NCI-H345 (cell line): ENCODE measurements at regions not wholly inside any gene's neighbourhood (a gene's known extent, or its start where the extent isn't known, plus 50 kb on each side); places are given as distances from the start of the nearest gene placed in this dataset.
"Not testable (repeated sequence)": the region's sequence is repeated elsewhere in the genome, so short reads cannot be mapped to it uniquely, and the experiment has no call there.

Experiments
- DNase-seq: peaks from one replicate; lab custom pipeline; 2025; lab: John Stamatoyannopoulos, UW

- DNase-seq: no peak
These were observed 51.6 kb upstream of the BLTP1 start for GRCh38 chr4:122100508-122100907.

GRCh38 chr4:122099896-122100295 lies 52.2 kb upstream of the BLTP1 start:
- DNase-seq: no peak

DNA sequence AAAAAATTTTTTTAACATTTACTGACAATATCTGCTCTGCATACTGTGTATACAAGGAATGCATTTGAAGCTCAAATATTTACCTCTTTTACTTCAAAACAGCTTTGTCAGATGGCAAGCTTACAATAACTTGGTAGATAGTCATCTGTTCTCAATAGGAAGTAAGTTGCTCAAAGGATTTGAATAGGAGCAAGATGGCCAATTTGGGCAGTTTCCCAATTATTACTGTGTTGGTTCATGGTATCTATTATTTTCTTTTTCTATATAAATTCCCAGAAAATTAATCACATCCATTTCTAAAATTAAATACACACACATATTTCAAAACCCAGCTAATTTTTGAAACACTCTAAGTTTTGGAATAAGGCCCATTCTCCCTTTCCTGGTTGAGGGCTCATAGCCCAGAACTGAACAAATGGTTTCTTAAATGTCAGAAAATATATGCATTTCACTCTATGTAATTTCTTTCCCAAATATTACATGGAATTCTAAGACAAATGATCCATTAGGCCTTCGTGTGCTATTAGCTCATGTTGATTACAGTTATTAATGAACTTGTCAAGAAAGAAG lies 60.2 kb upstream of the BLTP1 start:
- no peak for DNase-seq

DNA sequence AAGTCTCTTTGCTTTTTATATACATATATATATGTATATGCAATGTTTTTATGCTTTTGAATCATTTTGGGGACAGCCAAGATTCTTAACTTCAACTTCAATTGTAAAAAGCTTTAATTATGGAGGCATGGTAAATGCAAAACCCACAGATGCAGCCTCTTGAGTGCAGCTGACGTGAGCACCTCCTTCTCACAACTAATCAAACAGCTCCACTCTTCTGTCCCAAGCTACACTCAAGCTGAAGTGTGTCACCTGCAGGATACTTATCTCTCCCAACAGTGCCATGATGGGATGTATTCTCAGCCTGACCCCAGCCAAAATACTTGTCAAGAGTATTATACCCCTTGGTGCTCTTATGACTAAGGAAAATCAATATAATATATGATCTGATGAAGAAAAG lies 60.7 kb upstream of the BLTP1 start:
- DNase-seq: no peak

GRCh38 chr4:122090989-122091388 lies 61.1 kb upstream of the BLTP1 start:
- DNase-seq: no peak

GRCh38 chr4:122086338-122087065 lies 65.6 kb upstream of the BLTP1 start:
- DNase-seq: peak; percentile 69

- DNase-seq: no peak
These were observed 68.1 kb upstream of the BLTP1 start for GRCh38 chr4:122083989-122084388.

DNA sequence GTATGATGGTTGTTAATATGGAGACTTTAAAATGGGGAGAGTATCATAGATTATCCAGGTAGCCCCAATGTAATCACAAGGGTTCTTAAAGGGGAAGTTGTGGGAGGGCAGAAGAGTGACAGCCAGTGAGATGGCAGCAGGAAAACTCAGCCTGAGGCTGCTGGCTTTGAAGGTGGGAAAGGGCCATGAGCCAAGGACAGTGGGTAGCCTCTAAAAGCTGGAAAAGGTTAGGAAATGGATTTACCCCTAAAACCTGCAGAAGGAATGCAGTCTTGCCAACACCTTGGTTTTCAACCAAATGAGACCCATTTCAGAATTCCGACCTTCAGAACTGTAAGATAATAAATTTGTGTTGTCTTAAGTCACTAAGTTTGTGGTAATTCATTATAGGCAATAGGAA lies 68.8 kb upstream of the BLTP1 start:
- DNase-seq: no peak

GRCh38 chr4:122082661-122083060 lies 69.5 kb upstream of the BLTP1 start:
- DNase-seq: no peak

DNA sequence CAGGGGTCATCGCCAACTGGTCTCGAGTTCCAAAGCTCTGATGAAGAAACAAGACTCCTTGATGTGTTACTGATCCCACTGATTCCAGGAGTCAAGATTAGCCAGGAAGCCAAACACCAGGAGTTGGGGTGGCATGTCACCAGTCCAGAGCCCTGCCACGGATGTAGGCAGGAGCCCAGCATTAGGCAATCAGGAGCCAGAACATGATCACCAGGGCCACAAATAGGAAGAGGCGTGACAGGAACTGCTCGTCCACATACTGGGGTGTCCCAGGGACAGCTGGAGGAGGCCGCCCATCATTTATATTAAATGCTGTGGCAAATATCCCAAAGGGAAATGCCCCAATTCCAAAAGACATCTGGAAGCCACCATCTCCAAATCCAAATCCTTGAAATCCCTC lies 74.5 kb upstream of the BLTP1 start:
- not testable (repeated sequence) for DNase-seq

- DNase-seq: not testable (repeated sequence)
These were observed 75.3 kb upstream of the BLTP1 start for GRCh38 chr4:122076835-122077234.

- no peak for DNase-seq
These were observed 78.5 kb upstream of the BLTP1 start for GRCh38 chr4:122073615-122074014.

- DNase-seq: no peak
These were observed 86.2 kb upstream of the BLTP1 start for GRCh38 chr4:122065915-122066314.

DNA sequence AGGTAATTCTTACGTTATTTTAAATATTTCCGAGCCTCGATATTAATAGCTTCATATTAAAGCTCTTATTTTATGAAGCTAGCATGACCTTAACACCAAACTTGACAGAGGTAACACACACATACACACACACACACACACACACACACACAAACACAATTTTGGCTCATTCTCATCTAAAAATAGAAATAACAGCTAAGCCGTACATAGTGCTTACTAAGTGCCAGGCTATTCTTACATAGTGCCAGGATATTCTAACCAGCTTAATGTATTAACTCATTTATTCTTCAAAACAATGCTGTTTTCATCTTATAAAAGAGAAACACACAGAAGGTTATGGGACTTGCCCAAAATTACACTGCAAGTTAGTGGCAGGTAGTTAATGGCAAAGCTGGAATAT lies 87.0 kb upstream of the BLTP1 start:
- no peak for DNase-seq

GRCh38 chr4:122053186-122053585 lies 98.9 kb upstream of the BLTP1 start:
- DNase-seq: no peak

GRCh38 chr4:122052677-122053076 lies 99.5 kb upstream of the BLTP1 start:
- DNase-seq: no peak

DNA sequence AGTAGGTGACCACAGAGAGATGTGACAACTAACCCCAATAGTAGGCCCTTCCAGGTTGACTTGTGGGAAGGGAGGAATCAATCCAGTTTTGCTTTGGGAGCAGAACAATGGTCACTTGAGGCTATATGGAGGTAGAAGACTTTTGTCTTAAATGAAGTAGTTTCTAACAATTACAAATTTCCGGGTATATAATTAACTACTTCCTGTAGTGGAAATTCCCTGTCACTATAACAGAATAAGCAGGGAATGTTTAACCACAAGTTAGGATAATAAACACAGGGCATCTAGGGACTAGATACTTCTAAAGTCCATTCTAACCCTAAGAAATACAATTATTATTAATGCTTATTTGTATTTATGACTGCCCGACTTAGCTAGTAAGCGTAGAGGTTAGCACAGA lies 99.0 kb upstream of the TRPC3 start:
- no peak for DNase-seq

DNA sequence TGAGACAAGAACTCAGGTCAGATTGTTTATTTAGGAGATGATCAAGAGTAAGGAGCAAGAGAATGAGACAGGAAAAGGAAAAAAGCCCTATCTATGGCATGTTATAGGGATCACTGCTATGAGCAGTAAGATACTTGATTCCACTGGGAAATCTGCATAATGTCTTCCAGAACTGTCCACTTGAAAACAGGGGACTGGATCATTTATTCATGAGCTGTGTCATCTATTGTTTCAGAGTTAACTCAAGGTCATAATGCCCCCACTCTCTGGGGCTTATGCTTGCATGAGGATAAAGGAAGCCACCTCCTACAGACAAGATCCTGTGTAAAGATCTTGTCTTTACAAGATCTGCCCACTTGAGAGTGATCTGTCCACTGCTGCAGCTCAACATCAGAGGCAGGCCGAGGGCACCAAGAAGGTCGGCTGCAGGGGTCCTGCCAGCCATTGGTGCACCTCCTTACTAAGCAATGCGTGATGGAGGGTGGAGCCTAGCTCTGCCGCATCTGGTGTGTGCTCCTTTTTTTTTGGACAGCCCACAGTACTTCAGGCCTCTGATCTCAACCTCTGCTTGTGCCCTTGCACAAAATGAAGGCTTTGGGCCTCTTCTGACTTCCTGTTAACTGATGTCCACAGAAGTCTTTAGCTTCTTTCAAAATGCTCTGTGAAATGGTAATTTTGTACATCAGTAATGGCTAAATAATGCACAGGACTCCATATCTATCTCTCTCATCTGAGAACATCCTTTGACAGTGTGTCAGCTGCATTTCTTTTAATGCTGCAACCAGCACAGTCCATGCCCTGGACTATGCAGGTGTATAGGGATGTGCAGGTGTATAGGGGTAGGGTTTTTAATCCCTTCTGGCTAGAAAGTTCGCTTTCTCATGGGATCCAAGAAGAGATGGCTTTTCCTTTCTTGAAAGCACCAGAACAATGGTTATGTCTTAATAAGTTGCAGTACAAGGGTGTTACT lies 95.9 kb upstream of the TRPC3 start:
- no peak for DNase-seq

DNA sequence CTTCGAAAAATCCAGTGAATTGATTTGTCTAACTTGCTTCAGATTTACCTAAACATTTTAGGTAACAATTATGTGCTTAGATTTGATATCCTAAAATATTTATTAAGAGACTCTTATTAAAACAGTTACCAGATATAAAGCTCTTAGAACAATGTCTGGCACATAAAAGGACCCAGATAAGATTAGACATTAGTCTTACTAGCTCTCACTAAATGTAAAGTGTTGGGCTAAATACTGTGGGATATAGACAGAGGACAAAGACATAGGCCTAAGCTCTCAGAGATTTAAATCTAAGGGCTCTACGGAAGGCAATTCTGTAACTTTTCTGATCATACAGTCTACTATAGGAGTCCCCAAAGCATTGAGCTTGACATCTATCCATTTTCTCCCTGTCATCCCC lies 94.4 kb upstream of the TRPC3 start:
- no peak for DNase-seq

DNA sequence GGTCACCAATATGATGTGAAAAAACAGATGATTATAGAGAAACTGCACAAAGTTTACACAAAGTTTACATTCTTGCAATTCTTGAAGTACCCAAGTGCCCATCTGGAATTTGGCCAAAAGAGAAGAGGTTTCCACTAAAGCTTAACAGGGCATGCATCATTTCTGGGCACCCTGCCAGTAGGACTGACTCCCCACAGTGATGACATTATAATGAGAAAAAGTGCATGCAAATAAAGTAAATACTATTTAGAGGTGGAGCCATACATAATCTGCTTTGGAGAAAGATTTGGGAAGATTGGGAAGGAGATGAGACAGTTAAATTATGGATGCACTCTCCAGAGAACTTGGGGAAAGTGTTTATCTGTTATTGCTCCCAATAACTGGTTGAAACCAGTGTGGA lies 93.7 kb upstream of the TRPC3 start:
- peak; percentile 92 for DNase-seq

DNA sequence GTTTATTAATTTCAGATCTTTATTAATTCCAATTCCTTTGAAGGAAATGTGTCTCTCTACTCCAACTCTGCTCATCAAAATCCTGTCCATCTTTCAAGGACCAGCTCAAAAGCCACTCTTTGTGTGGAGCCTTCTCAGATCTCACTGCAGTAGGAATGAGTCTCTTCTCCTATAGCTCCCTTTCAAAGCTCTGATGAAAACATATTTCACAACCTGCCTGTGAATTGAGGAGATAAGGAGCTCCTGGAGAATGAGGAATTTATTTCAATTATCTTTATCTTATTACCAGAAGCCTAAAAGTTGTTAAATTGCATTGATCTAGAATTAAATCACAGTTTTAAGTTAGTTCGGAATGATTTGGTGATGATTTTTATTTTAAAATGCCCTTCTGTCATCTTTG lies 92.6 kb upstream of the TRPC3 start:
- DNase-seq: no peak

DNA sequence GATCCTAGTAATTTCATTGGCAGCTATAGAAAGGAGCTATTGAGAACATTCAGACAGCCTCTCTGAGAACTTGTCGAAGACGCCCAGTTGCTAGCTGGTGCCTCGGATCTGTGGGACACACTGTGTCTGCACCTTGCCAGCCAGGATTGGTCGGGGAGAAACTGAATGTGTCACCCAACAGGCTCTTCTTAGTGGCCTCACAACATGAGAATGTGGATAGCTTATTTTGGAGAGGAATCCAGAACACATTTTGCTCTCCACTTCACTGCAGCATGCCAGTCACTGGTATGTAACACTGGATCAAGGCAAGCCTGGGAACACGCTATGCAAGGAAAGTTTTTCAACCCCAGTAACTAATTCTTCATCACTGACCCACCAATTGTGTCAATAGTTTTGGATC lies 89.5 kb upstream of the TRPC3 start:
- no peak for DNase-seq

DNA sequence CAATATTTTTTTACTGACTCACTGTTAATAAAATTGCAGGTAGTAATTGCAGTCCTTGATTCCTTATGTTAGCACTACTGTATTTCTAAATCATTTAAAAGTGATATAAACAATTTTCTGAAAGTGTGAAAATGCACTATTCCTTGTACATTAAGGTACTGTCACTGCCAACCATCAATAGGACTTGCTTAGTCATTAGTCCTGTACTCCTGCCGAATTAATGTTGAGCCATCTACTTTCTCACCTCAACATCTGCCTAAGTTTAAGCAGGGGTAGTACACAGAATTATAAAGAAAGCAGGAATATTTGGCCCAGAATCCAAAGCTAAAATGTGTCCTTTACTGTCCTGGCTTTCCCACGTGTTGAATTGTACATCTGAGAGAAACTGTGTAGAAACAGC lies 87.0 kb upstream of the TRPC3 start:
- no peak for DNase-seq
